ENCODE measurements at regions not wholly inside any gene's neighbourhood (a gene's known extent, or its start where the extent isn't known, plus 50 kb on each side); places are given as distances from the start of the nearest gene placed in this dataset.

DNA sequence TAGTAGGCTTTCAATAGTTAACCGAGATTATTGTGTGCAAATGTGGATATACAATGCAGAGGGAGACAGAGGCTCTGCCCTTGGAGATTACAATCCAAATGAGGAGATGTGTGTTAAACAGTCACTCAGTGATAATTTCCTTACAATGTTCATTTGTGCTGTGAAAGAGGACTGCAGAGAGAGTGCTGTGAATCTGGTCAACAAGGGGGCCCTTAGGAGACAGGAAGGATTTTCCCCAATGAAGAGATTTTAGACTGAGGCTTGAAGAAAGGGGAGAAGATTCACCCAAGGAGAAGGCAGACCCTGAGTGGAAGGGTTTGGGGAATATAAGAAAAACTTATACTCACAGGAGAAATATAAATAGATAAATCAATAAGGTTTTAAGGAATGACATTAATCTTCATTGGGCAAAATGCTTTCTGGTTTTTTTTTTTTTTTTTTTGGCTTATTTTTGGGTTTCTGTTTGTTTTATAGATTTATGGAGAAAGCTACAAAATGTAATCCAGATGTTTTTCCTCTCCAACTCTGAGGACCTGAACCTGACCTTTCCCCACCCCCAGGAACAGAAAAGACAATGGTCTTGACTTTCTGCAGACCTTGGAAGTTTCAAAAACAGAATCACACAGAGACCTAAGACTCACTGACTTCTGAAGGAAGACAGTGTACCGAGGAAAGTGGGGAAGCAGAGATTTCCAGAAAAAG, 151.3 kb upstream of the SERPINE2 start:
- TF ChIP-seq, protein P1, sequence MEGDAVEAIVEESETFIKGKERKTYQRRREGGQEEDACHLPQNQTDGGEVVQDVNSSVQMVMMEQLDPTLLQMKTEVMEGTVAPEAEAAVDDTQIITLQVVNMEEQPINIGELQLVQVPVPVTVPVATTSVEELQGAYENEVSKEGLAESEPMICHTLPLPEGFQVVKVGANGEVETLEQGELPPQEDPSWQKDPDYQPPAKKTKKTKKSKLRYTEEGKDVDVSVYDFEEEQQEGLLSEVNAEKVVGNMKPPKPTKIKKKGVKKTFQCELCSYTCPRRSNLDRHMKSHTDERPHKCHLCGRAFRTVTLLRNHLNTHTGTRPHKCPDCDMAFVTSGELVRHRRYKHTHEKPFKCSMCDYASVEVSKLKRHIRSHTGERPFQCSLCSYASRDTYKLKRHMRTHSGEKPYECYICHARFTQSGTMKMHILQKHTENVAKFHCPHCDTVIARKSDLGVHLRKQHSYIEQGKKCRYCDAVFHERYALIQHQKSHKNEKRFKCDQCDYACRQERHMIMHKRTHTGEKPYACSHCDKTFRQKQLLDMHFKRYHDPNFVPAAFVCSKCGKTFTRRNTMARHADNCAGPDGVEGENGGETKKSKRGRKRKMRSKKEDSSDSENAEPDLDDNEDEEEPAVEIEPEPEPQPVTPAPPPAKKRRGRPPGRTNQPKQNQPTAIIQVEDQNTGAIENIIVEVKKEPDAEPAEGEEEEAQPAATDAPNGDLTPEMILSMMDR (IDR thresholded peaks at IDR 0.05; ENCODE audit: poor library complexity), result no peak
- TF ChIP-seq EZH2 (IDR thresholded peaks at IDR 0.05; ENCODE audit: borderline replicate concordance) (no peak), EZH2phosphoT487 (IDR thresholded peaks at IDR 0.05; ENCODE audit: low read depth, severe bottlenecking, unreplicated experiment) (no peak)

Data from hepatocyte (in vitro differentiated cells).